Uterus (tissue), 3 donors: ENCODE measurements at regions not wholly inside any gene's neighbourhood (a gene's known extent, or its start where the extent isn't known, plus 50 kb on each side); places are given as distances from the start of the nearest gene placed in this dataset.
"Not testable (repeated sequence)": the region's sequence is repeated elsewhere in the genome, so short reads cannot be mapped to it uniquely, and the experiment has no call there.

ENCODE experiments used
- DNase-seq, 2 donors: peaks; one replicate each; pipeline ENCODE4 v3.0.0-alpha.2; 2019 to 2020
- H3K27ac ChIP-seq, 2 donors: fragments of 200-600 bp; sonication (generic); 1 replicate in 1 of 2; 2 replicates in 1 of 2; pipeline ENCODE4 v1.5.1; 2016 to 2018
- H3K27me3 ChIP-seq, 2 donors: fragments of 200-600 bp; sonication (generic); one replicate each; pipeline ENCODE4 v1.5.1; 2018 to 2019; ENCODE audit warnings: control low read depth in 1 of 2
- H3K36me3 ChIP-seq, 2 donors: fragments of 200-600 bp; sonication (generic); one replicate each; pipeline ENCODE4 v1.5.1; 2019; ENCODE audit warnings: control low read depth in 1 of 2
- H3K4me1 ChIP-seq, 2 donors: fragments of 200-600 bp; sonication (generic); one replicate each; pipeline ENCODE4 v1.5.1; 2018 to 2019; ENCODE audit warnings: control low read depth in 1 of 2
- H3K4me3 ChIP-seq, 2 donors: fragments of 200-600 bp; sonication (generic); 1 replicate in 1 of 2; 2 replicates in 1 of 2; pipeline ENCODE4 v1.5.1; 2018 to 2019; ENCODE audit warnings: mild to moderate bottlenecking in 1 of 2
- H3K9me3 ChIP-seq, 2 donors: fragments of 200-600 bp; sonication (generic); one replicate each; pipeline ENCODE4 v1.5.1; 2019; ENCODE audit warnings: control low read depth in 1 of 2
- CTCF ChIP-seq, 4 experiments: fragments of 200-600 bp in 2 of 4; fragments of 450-650 bp in 2 of 4; sonication (generic) in 2 of 4; IDR thresholded peaks; one replicate each; pipeline ENCODE4 v1.5.1; 2016 to 2019; ENCODE audit warnings: antibody characterized with exemption in 4 of 4, mild to moderate bottlenecking in 2 of 4, moderate library complexity in 1 of 4
- POLR2A ChIP-seq, 2 donors: fragments of 450-650 bp; IDR thresholded peaks; one replicate each; pipeline ENCODE4 v1.6.1; 2016; ENCODE audit warnings: antibody characterized with exemption in 2 of 2, mild to moderate bottlenecking in 1 of 2, moderate library complexity in 1 of 2
- intact Hi-C: fragments of 100-400 bp; cut with DNase I; formaldehyde crosslinking; loops from one replicate; pipeline ENCODE4 v1.15.1; 2023; ENCODE audit warnings: low total_unique reads
- donor health status: DM: yes; HTN: yes; CAD: no.

- no peaks in the 10 kb centered on the region for H3K4me1 ChIP-seq
- TF ChIP-seq CTCF (IDR thresholded peaks at IDR 0.05), result no peak
- TF ChIP-seq POLR2A (IDR thresholded peaks at IDR 0.05), result no peak
- H3K27ac ChIP-seq, result no peak overlapping the region
- no peak for DNase-seq
- no peaks in the 10 kb centered on the region for H3K9me3 ChIP-seq
- H3K27me3 ChIP-seq, result no peaks in the 10 kb centered on the region
- H3K4me3 ChIP-seq, result no peak overlapping the region
- H3K36me3 ChIP-seq, result no peaks in the 10 kb centered on the region
- intact Hi-C loops, result no loop called here
These were observed 558.2 kb upstream of the USP24 start for GRCh38 chr1:55773211-55773940.

- intact Hi-C loops, result no loop called here
- Histone ChIP-seq H3K4me1 (no peaks in the 10 kb centered on the region), H3K27me3 (no peaks in the 10 kb centered on the region), H3K9me3 (no peaks in the 10 kb centered on the region), H3K36me3 (no peaks in the 10 kb centered on the region), H3K27ac (no peak overlapping the region), H3K4me3 (no peak overlapping the region)
- TF ChIP-seq POLR2A (IDR thresholded peaks at IDR 0.05) (no peak), CTCF (IDR thresholded peaks at IDR 0.05) (no peak)
- DNase-seq, result no peak
These were observed 553.3 kb upstream of the USP24 start for GRCh38 chr1:55768327-55768952.

- intact Hi-C loops, result no loop called here
- Histone ChIP-seq H3K27me3 (no peaks in the 10 kb centered on the region), H3K4me3 (no peak overlapping the region), H3K27ac (no peak overlapping the region), H3K4me1 (no peaks in the 10 kb centered on the region), H3K9me3 (no peaks in the 10 kb centered on the region), H3K36me3 (no peaks in the 10 kb centered on the region)
- no peak for DNase-seq
- TF ChIP-seq POLR2A (IDR thresholded peaks at IDR 0.05) (no peak), CTCF (IDR thresholded peaks at IDR 0.05) (no peak)
These were observed 552.0 kb upstream of the USP24 start for GRCh38 chr1:55767171-55767570.

GRCh38 chr1:55765505-55765904 is 550.3 kb upstream of the USP24 start:
- H3K36me3 ChIP-seq, H3K27ac ChIP-seq, H3K4me1 ChIP-seq, H3K4me3 ChIP-seq, DNase-seq, intact Hi-C loops, H3K27me3 ChIP-seq, H3K9me3 ChIP-seq: not testable (repeated sequence)

GRCh38 chr1:55751776-55752175 is 536.6 kb upstream of the USP24 start:
- TF ChIP-seq POLR2A (IDR thresholded peaks at IDR 0.05) (no peak), CTCF (IDR thresholded peaks at IDR 0.05) (no peak)

More at GRCh38 chr1:55751776-55752175, 536.6 kb upstream of the USP24 start:
- H3K36me3 ChIP-seq, result no peaks in the 10 kb centered on the region
- no peaks in the 10 kb centered on the region for H3K27me3 ChIP-seq
- DNase-seq, result no peak
- no peak overlapping the region for H3K4me3 ChIP-seq
- H3K9me3 ChIP-seq, result no peaks in the 10 kb centered on the region
- H3K27ac ChIP-seq, result no peak overlapping the region
- H3K4me1 ChIP-seq, result no peaks in the 10 kb centered on the region
- intact Hi-C loops, result no loop called here
